Ascending aorta (tissue), 2 donors: ENCODE measurements at regions not wholly inside any gene's neighbourhood (a gene's known extent, or its start where the extent isn't known, plus 50 kb on each side); places are given as distances from the start of the nearest gene placed in this dataset.

Source experiments
- DNase-seq, 2 donors: peaks; one replicate each; pipeline ENCODE4 v3.0.0-alpha.2; 2019; ENCODE audit warnings: low spot score in 2 of 2
- H3K27ac ChIP-seq, 2 donors: fragments of 200-600 bp; sonication (generic); one replicate each; pipeline ENCODE4 v1.5.1; 2016 to 2017; ENCODE audit warnings: mild to moderate bottlenecking in 1 of 2
- H3K27me3 ChIP-seq: fragments of 200-600 bp; sonication (generic); one replicate; pipeline ENCODE4 v1.5.1; 2017
- H3K36me3 ChIP-seq, 2 donors: fragments of 200-600 bp; sonication (generic); one replicate each; pipeline ENCODE4 v1.5.1; 2016
- H3K4me1 ChIP-seq, 2 donors: fragments of 200-600 bp; sonication (generic); one replicate each; pipeline ENCODE4 v1.5.1; 2016 to 2017; ENCODE audit warnings: mild to moderate bottlenecking in 1 of 2
- H3K4me3 ChIP-seq, 2 donors: fragments of 200-600 bp; sonication (generic); one replicate each; pipeline ENCODE4 v1.5.1; 2016 to 2017; ENCODE audit warnings: mild to moderate bottlenecking in 1 of 2
- H3K9me3 ChIP-seq, 2 donors: fragments of 200-600 bp; sonication (generic); one replicate each; pipeline ENCODE4 v1.5.1; 2016
- intact Hi-C: fragments of 100-400 bp; cut with DNase I; formaldehyde crosslinking; loops from one replicate; pipeline ENCODE4 v1.15.1; 2023
- TF ChIP-seq, protein P1 (sequence below), 3 experiments: fragments of 200-600 bp in 2 of 3; fragments of 450-650 bp in 1 of 3; sonication (generic) in 2 of 3; IDR thresholded peaks; one replicate each; pipeline ENCODE4 v1.5.1; 2016 to 2019; ENCODE audit warnings: antibody characterized with exemption in 3 of 3, mild to moderate bottlenecking in 1 of 3, moderate library complexity in 1 of 3

DNA sequence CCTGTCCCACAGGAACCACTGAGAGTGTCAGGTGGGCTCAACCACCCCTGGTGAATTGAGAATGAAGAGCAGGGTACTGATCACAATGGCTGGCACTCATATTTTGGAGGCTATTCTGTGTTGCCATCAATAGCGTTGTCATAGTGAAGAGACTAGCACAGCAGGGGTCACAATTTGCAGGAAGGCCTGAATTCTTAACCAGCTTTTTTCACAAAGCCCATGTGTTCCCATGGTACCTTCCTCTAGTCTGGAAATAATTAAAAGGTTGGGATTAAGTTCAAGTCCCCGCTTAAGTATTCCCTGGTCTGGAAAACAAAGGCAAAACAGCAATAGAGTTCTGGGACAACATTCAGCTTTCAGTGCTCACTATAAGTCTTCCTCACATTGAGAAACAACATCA lies 1051.7 kb downstream of the C4orf33 start:
- H3K27ac ChIP-seq: no peak overlapping the region
- no peaks in the 10 kb centered on the region for H3K27me3 ChIP-seq
- H3K4me3 ChIP-seq: no peak overlapping the region
- H3K36me3 ChIP-seq: no peaks in the 10 kb centered on the region
- no peak for DNase-seq
- H3K4me1 ChIP-seq: no peaks in the 10 kb centered on the region
- intact Hi-C loops: no loop called here
- TF ChIP-seq, protein P1, sequence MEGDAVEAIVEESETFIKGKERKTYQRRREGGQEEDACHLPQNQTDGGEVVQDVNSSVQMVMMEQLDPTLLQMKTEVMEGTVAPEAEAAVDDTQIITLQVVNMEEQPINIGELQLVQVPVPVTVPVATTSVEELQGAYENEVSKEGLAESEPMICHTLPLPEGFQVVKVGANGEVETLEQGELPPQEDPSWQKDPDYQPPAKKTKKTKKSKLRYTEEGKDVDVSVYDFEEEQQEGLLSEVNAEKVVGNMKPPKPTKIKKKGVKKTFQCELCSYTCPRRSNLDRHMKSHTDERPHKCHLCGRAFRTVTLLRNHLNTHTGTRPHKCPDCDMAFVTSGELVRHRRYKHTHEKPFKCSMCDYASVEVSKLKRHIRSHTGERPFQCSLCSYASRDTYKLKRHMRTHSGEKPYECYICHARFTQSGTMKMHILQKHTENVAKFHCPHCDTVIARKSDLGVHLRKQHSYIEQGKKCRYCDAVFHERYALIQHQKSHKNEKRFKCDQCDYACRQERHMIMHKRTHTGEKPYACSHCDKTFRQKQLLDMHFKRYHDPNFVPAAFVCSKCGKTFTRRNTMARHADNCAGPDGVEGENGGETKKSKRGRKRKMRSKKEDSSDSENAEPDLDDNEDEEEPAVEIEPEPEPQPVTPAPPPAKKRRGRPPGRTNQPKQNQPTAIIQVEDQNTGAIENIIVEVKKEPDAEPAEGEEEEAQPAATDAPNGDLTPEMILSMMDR (IDR thresholded peaks at IDR 0.05): no peak
- H3K9me3 ChIP-seq: no peaks in the 10 kb centered on the region

DNA sequence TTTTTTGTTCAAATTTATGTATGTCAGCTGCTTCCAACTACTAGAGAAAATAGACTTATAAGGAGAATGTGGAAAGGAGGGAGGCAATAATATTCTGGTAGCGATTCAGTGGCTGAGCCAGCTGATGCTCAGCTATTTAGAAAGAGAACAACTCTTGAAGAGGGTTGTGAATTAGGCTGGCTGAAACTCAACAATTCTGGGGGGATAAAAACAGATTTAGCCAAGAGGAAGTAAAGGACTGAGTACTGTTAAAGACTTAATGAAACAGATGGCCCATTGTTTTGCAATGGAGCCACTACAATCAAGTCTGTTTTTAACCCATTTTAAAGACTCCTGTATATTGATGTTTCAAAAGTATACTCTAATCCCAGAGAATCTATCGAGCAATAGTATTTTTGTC lies 1058.9 kb downstream of the C4orf33 start:
- Histone ChIP-seq H3K36me3 (no peaks in the 10 kb centered on the region), H3K4me1 (no peaks in the 10 kb centered on the region), H3K4me3 (no peak overlapping the region), H3K9me3 (no peaks in the 10 kb centered on the region), H3K27ac (no peak overlapping the region), H3K27me3 (no peaks in the 10 kb centered on the region)
- TF ChIP-seq, protein P1 (IDR thresholded peaks at IDR 0.05): no peak
- DNase-seq: no peak
- intact Hi-C loops: no loop called here

DNA sequence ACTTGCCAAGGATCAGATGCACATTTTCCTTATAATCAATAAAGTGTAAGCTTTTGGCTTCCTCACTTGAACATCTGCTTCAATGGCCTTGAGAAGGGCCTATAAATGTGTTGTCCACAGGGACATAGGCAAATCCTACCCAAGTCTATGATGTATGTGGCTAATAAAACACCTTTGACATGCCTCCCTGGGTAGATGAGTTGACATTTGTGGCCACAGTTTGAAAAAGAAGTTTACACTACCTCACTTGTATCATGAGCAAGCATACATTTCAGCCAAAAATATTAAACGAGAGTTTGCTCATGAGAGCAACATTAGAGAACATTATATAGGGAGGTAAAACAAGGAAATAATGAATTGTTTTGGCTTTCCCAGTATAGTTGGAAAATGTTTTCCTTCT lies 1067.7 kb downstream of the C4orf33 start:
- H3K27me3 ChIP-seq: no peaks in the 10 kb centered on the region
- no peaks in the 10 kb centered on the region for H3K36me3 ChIP-seq
- no peak for DNase-seq

DNA sequence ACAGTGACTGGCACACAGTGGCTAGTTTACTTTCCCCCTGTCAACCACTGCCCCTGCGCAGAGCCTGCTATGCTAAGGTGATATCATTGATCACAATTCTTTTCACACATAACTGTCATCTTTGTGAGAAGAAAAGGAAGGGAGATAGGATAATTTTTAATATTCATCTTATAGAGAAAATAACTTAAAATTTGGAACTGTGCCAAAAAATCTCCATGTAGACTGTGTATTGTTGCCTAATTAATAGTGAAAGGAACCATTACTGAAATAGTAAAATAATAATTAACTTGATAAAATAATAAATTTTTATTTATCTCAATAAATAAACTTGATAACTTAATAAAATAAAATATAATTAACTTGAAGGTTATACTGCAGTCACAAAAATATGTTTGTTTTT lies 1069.4 kb downstream of the C4orf33 start:
- H3K27ac ChIP-seq: no peak overlapping the region
- H3K36me3 ChIP-seq: no peaks in the 10 kb centered on the region
- TF ChIP-seq, protein P1 (IDR thresholded peaks at IDR 0.05): no peak
- no peaks in the 10 kb centered on the region for H3K4me1 ChIP-seq
- no peaks in the 10 kb centered on the region for H3K9me3 ChIP-seq
- no peaks in the 10 kb centered on the region for H3K27me3 ChIP-seq
- intact Hi-C loops: no loop called here
- H3K4me3 ChIP-seq: no peak overlapping the region
- DNase-seq: no peak

More for the DNA sequence above, 1067.7 kb downstream of the C4orf33 start:
- TF ChIP-seq, protein P1 (IDR thresholded peaks at IDR 0.05): no peak
- Histone ChIP-seq H3K4me3 (no peak overlapping the region), H3K27ac (no peak overlapping the region), H3K4me1 (no peaks in the 10 kb centered on the region), H3K9me3 (no peaks in the 10 kb centered on the region)
- intact Hi-C loops: no loop called here

GRCh38 chr4:130172156-130172555 lies 1076.2 kb downstream of the C4orf33 start:
- DNase-seq: no peak
- Histone ChIP-seq H3K27me3 (no peaks in the 10 kb centered on the region), H3K9me3 (no peaks in the 10 kb centered on the region), H3K36me3 (no peaks in the 10 kb centered on the region), H3K4me3 (no peak overlapping the region), H3K27ac (no peak overlapping the region), H3K4me1 (no peaks in the 10 kb centered on the region)
- TF ChIP-seq, protein P1 (IDR thresholded peaks at IDR 0.05): no peak
- intact Hi-C loops: no loop called here

DNA sequence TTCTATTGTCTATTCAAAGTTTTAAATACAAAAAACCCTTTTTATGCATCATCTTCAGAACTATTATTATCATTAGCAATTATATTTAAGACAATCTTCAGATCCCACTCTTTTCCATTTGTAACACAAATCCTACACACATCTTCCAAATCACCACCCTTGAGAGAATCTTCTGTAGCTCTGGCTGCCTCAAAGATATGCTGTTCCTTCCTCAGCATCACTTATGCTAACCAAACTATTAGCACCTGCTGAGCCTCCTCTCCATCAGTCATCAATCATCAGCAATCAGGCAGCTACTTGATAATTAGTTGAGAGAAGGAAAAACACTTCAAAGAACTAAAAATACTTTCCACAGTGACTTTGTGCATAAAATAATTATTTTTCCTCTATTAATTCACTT lies 1082.2 kb downstream of the C4orf33 start:
- intact Hi-C loops: no loop called here
- DNase-seq: no peak
- H3K4me1 ChIP-seq: no peaks in the 10 kb centered on the region

More for the DNA sequence above, 1082.2 kb downstream of the C4orf33 start:
- Histone ChIP-seq H3K9me3 (no peaks in the 10 kb centered on the region), H3K27me3 (no peaks in the 10 kb centered on the region), H3K4me3 (no peak overlapping the region), H3K36me3 (no peaks in the 10 kb centered on the region), H3K27ac (no peak overlapping the region)
- TF ChIP-seq, protein P1 (IDR thresholded peaks at IDR 0.05): no peak
